GM18505 (cell line): ENCODE measurements at regions not wholly inside any gene's neighbourhood (a gene's known extent, or its start where the extent isn't known, plus 50 kb on each side); places are given as distances from the start of the nearest gene placed in this dataset.
"Not testable (repeated sequence)": the region's sequence is repeated elsewhere in the genome, so short reads cannot be mapped to it uniquely, and the experiment has no call there.

Experiments used
- ATAC-seq: cut with Tn5 transposase; IDR thresholded peaks from one replicate; pipeline ENCODE4 v1.9.1; 2021; ENCODE audit not compliant: unreplicated experiment
- POLR2A ChIP-seq: IDR thresholded peaks from 4 replicates; pipeline ENCODE4 v1.6.1; 2011; ENCODE audit warnings: borderline replicate concordance; ENCODE audit not compliant: insufficient read depth, insufficient read length; ENCODE audit errors: extremely low read depth

DNA sequence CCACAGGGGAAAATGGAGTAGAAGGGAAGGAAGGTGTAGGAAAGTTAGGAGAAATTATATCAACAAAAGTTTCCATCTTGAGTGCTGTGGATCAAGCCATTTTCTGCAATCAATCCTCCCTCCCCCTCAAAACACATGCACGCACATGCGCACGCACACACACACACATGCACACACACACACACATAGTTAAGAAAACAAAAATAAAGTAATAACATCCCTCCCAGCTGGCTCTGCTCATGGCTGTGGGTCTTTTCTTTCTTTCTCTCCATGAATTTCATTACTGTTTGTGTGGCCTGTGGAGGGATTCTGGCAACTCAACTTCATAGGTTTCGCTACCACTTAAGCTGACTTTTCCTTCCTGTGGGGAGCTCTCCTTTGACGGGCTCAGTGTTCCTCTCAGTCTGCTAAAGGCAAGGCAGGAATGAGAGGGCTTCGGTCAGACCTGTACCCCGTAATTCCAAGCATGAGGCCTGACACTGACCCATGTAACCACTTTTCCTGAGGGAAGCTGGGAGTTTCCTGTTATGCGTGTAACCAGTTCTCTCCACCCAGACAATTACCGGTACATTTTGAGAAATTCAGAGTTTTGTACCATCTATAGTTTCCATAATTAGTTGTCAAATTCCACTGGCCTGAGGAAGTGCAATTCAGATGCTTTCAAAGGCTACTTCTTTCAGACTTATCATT is 79.8 kb downstream of the ZNF92 start:
- TF ChIP-seq POLR2A, result no peak
- no peak for ATAC-seq

DNA sequence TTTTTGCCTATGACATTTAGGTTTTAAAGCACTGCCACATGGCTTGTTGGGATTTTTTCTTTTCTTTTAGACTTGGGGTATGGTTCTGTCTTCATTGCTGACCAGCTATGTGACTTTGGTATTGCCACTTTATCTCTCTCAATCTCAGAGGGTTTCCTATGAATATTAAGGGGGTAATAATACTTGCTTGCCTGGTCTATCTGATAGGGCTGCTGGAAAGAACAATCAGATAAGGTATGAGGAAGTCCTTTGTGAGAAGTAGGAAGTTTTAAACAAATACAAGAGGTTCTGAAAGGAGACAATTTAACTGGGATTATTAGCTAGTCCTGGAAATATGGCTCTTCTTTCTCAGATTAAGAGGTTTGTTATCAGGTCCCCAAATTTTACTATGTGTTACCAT is 80.8 kb downstream of the ZNF92 start:
- no peak for ATAC-seq
- no peak for TF ChIP-seq POLR2A

DNA sequence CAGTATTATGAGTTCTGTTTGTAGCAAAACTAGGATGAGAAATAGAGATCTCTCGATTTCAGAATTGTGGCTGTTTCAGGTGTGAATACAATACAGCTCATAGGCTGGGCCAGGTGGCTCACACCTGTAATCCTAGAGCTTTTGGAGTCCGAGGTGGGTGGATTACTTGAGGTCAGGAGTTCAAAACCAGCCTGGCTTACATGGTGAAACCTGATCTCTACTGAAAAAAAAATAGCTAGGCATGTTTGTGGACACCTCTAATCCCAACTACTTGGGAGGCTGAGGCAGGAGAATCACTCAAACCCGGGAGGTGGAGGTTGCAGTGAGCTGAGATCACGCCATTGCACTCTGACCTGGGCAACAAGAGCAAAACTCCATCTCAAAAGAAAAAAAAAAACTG is 81.4 kb downstream of the ZNF92 start:
- not testable (repeated sequence) for ATAC-seq

DNA sequence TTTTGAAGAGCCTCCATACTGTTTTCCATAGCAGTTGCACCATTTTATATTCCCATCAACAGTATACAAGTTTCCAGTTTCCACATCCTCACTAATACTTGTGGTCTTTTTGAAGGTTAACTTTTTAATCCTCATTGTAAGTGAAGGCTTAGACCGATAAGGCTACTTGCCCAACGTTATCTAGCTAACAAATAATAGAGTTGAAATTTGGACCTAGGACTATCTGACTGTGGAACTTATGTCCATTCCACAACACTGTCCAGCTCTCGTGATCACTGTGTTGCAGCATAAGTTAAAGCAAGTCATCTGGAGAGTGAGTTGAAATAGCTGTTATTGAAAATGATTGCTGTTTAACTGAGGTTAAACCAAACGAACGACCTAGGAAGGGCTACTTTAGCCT is 84.0 kb downstream of the ZNF92 start:
- TF ChIP-seq POLR2A, result no peak
- ATAC-seq, result no peak

DNA sequence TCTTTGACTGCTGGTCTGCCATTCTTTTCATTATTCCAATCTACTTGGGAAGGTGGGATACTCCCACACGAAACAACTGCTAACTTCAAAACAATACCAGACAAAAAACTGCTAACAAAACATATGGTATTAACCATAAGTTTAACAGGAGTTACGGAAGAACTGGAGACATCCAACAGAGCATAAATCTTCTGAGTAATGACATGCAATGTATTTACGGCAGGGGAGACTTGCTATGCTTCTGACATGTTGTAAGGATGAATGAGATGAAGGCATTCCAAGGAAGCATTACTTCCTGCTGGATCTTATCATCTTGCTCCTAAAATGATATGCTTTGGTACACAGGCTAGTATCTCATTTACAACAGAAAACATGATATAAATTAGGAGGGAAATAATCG is 85.8 kb downstream of the ZNF92 start:
- no peak for ATAC-seq

DNA sequence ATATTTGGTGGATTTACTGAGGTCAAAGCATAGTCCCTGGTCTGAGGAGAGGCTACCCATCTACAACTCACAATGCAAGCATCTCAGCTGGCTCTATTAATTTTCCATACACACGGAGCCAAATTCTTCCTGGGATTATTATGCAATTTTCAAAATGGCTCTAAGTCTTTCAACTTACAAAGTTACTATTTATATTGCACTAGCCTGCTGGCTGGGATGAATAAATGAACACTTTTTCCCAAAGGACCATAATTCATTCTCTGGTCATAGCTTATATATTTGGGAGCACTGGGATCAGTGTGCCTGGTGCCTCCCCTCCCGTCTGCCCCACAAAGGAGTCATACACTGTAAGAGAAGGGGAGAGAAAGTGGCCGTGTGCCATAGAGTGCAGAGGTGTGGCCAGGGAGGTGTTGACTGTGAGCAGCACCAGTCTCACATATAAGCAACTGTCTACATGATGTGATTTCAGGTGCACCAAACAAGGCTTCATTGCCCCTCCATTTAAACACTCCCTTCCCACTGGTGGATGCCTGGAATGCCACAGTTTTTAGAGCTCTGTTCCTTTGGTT is 88.6 kb downstream of the ZNF92 start:
- no peak for ATAC-seq
- no peak for TF ChIP-seq POLR2A

More for the DNA sequence above, 85.8 kb downstream of the ZNF92 start:
- no peak for TF ChIP-seq POLR2A

DNA sequence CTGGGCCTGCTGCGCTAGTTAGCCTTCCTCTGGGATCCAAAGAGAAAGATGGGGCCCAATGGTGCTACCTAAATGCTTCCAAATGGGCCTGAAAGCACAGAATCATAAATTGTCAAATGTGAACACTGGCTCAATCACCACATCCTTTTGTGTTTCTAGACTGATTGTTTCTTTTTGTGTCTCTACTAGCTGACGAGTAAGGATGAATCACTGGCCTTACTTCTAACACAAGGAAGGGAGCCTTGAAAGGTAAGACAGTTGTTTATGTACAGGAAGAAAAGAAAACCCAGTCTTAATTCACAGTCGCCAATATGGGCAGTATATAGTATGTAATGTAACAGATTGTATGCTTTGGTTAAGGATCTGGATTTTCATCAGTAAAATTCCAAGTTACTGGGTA is 89.5 kb downstream of the ZNF92 start:
- ATAC-seq, result no peak
- TF ChIP-seq POLR2A, result no peak

DNA sequence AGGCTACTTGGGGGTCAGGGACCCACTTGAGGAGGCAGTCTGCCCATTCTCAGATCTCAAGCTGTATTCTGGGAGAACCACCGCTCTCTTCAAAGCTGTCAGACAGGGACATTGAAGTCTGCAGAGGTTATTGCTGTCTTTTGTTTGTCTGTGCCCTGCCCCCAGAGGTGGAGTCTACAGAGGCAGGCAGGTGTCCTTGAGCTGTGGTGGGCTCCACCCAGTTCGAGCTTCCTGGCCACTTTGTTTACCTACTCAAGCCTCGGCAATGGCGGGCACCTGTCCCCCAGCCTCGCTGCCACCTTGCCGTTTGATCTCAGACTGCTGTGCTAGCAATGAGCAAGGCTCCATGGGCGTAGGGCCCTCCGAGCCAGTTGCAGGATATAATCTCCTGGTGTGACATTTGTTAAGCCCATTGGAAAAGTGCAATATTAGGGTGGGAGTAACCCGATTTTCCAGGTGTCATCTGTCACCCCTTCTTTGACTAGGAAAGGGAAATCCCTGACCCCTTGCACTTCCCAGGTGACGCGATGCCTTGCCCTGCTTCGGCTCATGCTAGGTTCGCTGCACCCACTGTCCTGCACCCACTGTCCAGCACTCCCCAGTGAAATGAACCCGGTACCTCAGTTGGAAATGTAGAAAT is 96.4 kb downstream of the ZNF92 start:
- ATAC-seq, result not testable (repeated sequence)

DNA sequence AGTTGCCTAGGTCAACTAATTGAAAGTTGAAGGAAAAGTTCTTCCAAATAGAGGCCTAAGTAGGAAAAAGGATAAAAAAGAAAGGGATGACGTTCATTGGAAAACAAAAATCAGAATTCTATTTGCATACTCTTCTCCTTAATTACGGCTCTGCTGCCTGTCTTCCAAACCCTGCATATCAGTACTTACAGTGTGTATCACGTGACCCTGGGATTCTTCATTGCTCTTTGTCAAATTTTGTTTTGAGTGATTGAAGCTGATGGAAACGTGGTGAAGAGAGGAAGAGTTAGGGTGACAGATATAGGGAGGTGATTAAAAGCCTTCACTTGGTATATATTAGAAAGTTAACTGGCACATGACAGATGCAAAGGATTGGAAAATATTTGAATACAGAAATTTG is 97.9 kb downstream of the ZNF92 start:
- ATAC-seq, result no peak
- TF ChIP-seq POLR2A, result no peak

DNA sequence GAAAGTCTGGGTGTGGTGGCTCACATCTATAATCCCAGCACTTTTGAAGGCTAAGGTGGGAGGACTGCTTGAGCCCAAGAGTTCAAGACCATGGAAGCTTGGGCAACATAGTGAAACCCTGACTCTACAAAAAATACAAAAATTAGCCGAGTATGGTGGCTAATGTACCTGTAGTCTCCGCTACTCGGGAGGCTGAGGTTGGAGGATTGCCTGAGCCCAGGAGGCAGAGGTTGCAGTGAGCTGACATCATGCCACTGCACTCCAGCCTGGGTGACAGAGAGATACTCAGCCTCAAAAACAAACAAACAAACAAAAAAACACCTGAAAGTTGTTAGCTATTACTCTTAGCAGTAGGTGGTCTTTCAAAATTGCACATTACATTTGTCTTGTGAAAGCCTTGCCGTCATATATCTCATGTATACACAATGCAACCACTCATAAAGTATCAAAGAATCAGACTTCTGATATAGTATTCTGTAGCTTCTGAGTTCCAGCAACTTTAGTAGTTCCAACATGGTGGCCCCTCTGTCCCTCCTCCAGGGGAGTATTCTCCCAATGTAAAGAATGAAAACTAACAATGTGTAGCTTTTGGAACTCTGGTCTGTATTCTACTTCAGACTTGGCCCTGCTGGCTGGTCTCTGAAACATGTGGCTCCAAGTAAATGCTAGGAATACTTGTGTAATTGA is 101.5 kb downstream of the ZNF92 start:
- peak; percentile 13 for ATAC-seq
- TF ChIP-seq POLR2A, result no peak

DNA sequence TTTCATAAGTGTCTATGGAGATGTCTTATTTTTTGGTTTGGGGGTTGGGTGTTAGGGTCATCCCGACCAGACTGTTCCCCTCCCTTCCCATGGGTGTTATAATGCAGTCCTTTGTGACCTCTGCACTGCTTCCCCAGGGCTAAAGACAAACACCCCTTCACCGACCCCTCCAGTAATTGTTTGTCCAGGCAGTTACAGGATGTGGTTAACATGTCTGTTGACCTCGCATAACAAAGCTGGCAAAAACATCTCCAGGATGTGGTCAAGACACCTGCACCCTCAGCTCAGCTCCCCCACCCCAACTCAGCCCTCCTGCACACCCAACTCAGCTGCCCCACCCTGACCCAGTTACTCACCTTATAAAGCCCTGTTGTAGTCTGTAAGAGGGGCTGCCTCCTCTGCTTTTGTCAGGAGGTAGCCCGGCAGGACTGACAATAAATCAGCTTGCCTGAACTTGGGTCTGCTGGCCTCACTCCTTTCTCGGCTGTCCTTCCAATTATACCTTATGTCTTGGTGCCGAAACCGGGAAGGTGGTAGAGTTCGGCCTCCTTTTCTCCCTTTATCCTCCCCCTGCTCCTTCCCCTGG is 102.2 kb downstream of the ZNF92 start:
- peak; percentile 92 for ATAC-seq
- TF ChIP-seq POLR2A, result no peak

DNA sequence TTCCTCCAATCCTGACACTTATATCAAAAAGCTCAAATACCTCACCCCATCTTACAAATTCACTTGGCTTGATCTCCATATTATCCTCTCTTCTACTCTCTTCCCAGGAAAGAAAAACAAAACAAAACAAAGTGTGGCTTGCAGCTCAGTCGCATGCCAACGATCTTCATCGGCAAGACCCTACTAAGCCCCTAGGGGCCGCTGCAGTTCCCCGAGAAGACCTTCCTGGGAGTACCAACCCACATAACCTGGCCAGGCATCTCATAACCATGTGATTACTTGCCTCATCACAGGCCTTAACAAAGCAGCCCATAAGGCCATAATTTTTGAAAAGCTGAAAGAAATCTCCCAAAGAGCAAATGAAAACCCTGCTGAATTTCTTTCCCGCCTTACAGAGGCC is 103.7 kb downstream of the ZNF92 start:
- no peak for ATAC-seq
- no peak for TF ChIP-seq POLR2A

DNA sequence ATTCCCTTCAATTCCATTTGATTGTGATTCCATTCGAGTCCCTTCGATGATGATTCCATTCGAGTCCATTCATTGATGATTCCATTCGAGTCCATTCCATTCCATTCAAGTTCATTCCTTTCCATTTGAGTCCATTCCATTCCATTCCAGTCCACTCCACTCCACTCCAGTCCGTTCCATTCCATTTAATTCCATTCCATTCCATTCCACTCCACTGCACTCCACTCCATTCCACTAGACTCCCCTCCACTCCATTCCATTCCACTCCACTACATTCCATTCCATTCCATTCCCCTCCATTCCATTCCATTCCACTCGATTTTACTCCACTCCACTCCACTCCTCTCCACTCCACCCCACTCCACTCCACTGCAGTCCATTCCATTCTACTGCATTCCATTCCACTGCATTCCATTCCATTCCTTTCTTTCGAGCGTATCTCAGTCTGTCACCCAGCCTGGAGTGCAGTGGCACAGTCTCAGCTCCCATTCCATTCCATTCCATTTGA is 115.7 kb downstream of the ZNF92 start:
- TF ChIP-seq POLR2A, result no peak
- ATAC-seq, result no peak

DNA sequence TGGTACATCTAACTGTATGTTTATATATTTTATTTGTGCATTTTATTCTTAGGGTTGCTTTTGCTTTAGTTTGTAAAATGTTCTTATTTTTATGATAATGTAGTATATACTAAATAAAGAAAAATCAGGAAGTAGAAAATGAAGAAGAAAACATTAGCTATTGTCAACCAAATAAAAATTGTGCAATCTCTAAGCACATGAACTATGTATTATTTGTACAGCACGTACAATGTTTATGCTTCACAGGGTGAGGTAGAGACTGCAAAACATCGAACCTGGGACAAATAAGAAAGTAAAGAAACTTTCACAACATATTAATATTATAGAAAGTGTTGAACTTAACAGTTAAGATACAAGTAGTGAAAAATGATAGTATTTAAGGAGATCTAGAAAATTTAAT is 123.0 kb downstream of the ZNF92 start:
- not testable (repeated sequence) for ATAC-seq
